Skeletal muscle satellite cell (primary cell): ENCODE measurements at regions not wholly inside any gene's neighbourhood (a gene's known extent, or its start where the extent isn't known, plus 50 kb on each side); places are given as distances from the start of the nearest gene placed in this dataset.

Experiments
- H3K27me3 ChIP-seq: 2 replicates; pipeline ENCODE4 v1.7.0; 2013; ENCODE audit warnings: low read length; ENCODE audit not compliant: control insufficient read depth, insufficient read depth
- H3K36me3 ChIP-seq: 2 replicates; pipeline ENCODE4 v1.7.0; 2013; ENCODE audit warnings: mild to moderate bottlenecking, control low read depth, low read length; ENCODE audit not compliant: insufficient read depth
- H3K4me1 ChIP-seq: 2 replicates; pipeline ENCODE4 v1.7.0; 2013; ENCODE audit warnings: low read length; ENCODE audit not compliant: control insufficient read depth, insufficient read depth
- H3K4me2 ChIP-seq: 2 replicates; pipeline ENCODE4 v1.7.0; 2013; ENCODE audit warnings: mild to moderate bottlenecking, low read length
- H3K4me3 ChIP-seq: 2 replicates; pipeline ENCODE4 v1.7.0; 2013; ENCODE audit warnings: low read length
- H3K9ac ChIP-seq: 2 replicates; pipeline ENCODE4 v1.7.0; 2013; ENCODE audit warnings: mild to moderate bottlenecking, low read depth, low read length, moderate library complexity
- H3K9me3 ChIP-seq: replicated peaks from 2 replicates; pipeline ENCODE4 v1.7.0; 2013; ENCODE audit warnings: mild to moderate bottlenecking, control low read depth, low read length

DNA sequence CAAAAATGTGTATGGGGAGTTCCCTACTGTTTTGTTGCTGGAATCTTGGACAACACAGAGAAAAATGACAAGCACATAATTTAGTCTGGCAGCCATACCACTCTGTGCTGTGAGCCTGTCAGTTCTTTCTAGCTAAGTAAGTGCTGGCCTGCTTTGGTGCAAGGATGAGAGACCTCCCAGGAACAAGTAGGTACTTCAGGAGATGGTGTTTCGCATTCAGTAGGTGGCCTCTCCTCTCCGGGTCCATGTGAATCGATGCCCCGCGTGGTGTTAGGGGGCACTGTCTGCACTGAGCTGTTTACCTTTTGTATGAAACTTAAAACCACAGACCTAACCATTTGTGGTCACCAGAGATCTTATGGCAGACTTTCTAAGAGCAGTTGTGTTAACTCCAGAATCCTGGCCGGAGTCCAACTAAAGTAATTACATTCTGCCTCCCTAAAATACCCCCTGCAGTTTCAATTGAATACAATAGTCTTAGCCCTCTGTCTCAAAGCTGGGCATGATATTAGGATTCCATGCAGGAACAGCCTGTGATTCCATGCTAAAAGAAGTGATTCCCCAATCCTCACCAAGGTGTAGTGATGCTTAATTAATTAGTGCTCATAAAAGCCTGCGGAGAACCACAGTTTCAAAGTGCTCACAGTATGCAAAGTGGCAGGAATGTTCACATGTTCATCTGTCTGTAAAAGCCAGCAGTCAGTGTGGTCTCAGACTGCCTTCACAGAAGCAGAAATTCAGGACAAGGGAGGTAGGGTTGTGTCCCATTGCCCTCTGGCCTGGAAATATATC lies 64.2 kb downstream of the LLPH start:
- Histone ChIP-seq H3K4me3 (no peak overlapping the region), H3K9ac (no peak overlapping the region), H3K36me3 (no peaks in the 10 kb centered on the region), H3K4me1 (peaks cover 28% of the 10 kb centered on the region), H3K4me2 (no peak overlapping the region), H3K9me3 (no peaks in the 10 kb centered on the region), H3K27me3 (no peaks in the 10 kb centered on the region)

DNA sequence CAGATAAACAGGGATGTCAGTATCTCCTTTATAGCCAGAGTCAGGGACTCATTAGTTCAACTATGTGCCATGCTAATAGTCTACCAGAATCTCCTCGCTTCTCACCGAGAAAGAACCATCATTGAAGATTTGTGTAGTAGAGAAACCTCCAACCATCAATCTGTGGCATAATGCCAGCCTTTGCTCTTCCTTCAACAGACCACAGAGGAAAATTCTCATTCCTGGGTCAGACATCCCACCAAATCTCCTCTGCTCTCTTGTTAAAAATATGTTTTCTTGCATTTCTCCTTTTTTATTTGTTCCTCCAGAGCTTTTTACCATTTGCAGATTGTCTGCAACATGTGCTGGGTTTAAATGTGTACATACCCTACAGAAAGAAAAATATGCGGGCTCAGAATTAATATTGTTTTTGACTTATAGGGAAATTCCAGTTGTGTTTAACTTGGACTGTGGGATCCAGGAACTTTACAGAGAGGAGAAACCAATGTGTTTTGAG lies 64.9 kb downstream of the LLPH start:
- Histone ChIP-seq H3K9me3 (no peaks in the 10 kb centered on the region), H3K9ac (no peak overlapping the region), H3K27me3 (no peaks in the 10 kb centered on the region), H3K4me2 (no peak overlapping the region), H3K4me1 (peaks cover 28% of the 10 kb centered on the region), H3K4me3 (no peak overlapping the region), H3K36me3 (no peaks in the 10 kb centered on the region)

DNA sequence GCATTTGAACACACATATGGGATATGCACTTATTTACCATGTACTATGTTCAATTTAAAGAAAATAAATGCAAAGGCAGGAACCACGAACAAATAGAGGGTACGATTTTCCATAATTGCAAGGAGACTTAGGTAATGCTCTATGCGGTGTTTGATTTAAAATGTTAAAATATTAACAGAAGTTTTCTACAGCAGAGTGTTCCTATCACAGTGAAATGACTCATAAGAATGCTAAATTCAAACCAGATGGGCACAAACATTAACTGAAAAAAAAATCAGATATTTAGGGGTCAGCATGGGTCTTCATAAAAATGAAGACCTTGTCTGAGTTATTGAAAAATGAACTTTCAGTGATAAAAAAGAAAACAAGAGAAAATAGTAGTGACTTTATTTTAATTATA lies 65.4 kb downstream of the LLPH start:
- Histone ChIP-seq H3K4me3 (no peak overlapping the region), H3K9ac (no peak overlapping the region), H3K27me3 (no peaks in the 10 kb centered on the region), H3K4me2 (no peak overlapping the region), H3K4me1 (peaks cover 28% of the 10 kb centered on the region), H3K36me3 (no peaks in the 10 kb centered on the region), H3K9me3 (no peaks in the 10 kb centered on the region)

DNA sequence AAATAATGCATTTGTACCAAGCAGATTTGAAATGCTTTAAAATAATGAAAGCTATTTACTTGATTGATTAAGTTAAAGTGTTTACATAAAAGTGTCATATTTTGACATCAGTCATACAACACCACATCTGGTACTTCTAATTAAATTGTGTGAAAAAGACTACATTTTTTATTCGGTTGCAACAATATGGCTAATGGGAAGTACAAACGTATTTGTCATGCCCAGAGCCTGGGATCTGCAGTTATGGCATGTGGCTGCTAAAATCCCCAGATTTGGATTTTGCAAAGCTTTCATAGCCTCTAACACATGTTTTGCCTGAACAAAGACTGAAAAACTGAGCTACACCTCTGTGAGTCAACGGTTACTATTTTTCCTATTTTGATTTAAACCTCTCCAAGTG lies 66.6 kb downstream of the LLPH start:
- Histone ChIP-seq H3K36me3 (no peaks in the 10 kb centered on the region), H3K9ac (no peak overlapping the region), H3K4me3 (no peak overlapping the region)

DNA sequence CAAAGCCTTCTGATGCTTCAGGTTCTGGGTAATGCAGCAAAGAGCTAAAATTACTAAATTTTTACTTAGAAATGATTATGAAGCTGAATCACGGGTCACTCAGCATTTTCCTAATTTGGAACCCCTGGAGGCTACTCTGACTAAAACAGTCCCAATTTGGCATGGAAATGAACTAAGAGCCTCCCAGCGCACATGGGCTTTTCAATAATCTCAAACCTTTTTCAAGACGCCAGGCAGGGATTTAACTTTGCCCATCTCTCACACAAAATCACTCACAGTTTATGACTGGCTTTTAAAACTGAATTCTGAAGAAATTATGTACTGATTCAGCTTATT lies 68.3 kb downstream of the LLPH start:
- H3K9me3 ChIP-seq, result no peaks in the 10 kb centered on the region
- peaks cover 28% of the 10 kb centered on the region for H3K4me1 ChIP-seq
- H3K4me2 ChIP-seq, result no peak overlapping the region
- H3K4me3 ChIP-seq, result no peak overlapping the region
- H3K9ac ChIP-seq, result no peak overlapping the region
- no peaks in the 10 kb centered on the region for H3K27me3 ChIP-seq
- H3K36me3 ChIP-seq, result no peaks in the 10 kb centered on the region

More for the DNA sequence above, 66.6 kb downstream of the LLPH start:
- no peak overlapping the region for H3K4me2 ChIP-seq
- peaks cover 28% of the 10 kb centered on the region for H3K4me1 ChIP-seq
- no peaks in the 10 kb centered on the region for H3K9me3 ChIP-seq
- H3K27me3 ChIP-seq, result no peaks in the 10 kb centered on the region

DNA sequence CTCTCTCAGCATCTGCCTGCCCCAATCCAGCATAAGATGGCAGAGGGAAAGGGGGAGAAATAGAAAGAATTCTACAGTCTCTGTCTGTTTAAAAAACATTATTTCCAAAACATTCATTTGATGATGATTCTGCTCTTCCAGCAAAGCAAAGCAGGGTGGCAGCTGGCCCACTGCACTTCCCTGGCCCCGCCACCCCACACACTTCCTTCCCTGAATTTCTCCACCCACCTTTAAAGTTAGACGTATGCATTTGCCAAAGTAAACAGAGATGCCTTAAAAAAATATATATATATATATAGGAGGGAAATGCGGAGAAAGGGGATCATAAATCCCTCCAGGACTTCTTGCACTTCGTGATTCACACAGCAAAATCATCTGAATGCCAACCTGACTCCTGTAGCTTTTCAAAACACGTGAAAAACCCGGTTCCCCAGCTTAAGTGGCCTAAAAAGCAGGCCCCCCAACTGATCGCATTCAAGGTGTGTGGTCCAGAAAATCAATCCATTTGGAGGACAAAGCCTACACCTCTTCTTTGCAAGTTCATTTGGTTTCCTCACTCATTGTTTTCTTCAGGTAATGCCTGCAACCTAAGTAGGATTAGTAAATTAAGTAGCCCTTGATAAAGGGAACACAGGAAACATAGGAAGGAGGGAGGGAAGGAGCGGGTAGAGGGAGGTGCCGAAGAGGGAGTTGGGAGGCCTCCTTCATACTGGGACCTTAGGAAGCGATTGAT lies 68.8 kb downstream of the LLPH start:
- H3K36me3 ChIP-seq, result no peaks in the 10 kb centered on the region
- no peaks in the 10 kb centered on the region for H3K9me3 ChIP-seq

DNA sequence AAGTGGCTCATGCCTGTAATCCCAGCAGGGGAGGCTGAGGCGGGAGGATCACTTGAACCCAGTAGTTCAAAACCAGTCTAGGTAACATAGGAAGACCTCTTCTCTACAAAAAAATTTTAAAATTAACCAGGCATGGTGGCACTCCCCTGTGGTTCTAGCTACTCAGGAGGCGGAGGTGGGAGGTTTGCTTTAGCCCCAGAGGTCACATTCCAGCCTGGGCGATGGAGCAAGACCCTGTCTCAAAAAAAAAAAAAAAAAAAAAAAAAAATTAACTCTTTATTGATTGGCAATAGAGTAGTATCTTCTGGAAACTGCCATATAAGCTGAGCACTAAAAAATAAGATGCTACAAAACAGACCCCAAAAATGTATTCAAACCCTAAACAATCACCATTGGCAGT lies 69.5 kb downstream of the LLPH start:
- Histone ChIP-seq H3K9ac (no peak overlapping the region), H3K27me3 (no peaks in the 10 kb centered on the region), H3K4me2 (no peak overlapping the region), H3K4me3 (no peak overlapping the region), H3K9me3 (no peaks in the 10 kb centered on the region), H3K36me3 (no peaks in the 10 kb centered on the region), H3K4me1 (peaks cover 21% of the 10 kb centered on the region)

More for the DNA sequence above, 68.8 kb downstream of the LLPH start:
- Histone ChIP-seq H3K9ac (no peak overlapping the region), H3K4me1 (peaks cover 27% of the 10 kb centered on the region), H3K27me3 (no peaks in the 10 kb centered on the region), H3K4me3 (no peak overlapping the region), H3K4me2 (no peak overlapping the region)

DNA sequence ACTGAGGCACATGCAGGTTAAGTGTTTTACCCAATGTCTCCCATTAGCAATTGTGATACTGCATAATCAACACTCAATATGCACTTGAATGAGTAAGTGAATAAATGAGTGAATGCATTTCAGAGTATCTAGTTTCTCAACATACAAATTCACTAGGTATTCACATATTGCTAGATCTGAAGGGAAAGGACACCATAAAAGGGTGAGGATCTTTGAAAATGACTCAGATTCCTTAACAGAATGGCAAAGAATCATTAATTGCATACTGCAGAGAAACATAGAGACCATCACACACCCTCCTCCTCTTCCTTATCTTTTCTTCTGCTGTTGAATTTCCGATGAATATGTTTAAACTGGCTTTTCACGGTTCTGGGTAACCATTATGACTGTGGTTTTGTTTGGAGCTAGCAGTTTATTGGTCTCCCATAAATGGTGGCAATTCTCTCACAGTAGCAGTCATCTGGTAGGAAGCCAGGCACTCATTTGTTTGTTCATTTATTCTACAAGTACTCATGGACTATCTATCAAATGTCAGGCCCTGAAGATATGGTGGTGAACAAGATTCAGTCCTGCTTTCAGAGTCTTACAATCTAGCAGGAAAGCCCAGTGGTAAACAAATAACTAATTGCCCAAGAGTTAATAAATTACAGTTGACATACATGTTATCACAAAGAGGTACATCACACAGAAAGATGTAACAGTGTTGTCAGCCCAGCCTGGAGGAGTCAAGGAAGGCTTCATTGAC lies 70.2 kb downstream of the LLPH start:
- Histone ChIP-seq H3K27me3 (no peaks in the 10 kb centered on the region), H3K9me3 (no peaks in the 10 kb centered on the region), H3K36me3 (no peaks in the 10 kb centered on the region), H3K4me3 (no peak overlapping the region), H3K9ac (no peak overlapping the region), H3K4me2 (no peak overlapping the region), H3K4me1 (peaks cover 13% of the 10 kb centered on the region)

DNA sequence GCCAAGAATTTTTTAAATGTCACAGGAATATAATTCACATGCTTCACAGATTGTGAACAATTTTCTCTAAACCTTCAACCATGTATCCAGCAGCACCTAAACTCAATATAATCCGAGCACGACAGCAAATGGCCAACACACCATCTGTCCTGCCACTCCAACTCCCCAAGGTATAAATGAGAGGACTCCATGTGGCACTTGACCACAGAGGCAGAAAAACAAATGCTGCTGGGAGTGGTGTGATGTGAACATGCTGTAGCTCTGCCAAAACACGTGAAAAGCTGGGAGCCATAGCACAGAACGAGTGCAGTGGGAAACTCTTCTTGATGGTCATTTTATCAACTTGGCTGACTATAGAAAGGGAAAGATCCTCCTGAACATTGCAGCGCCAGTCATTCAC lies 70.9 kb downstream of the LLPH start:
- Histone ChIP-seq H3K9ac (no peak overlapping the region), H3K4me2 (no peak overlapping the region), H3K27me3 (no peaks in the 10 kb centered on the region), H3K36me3 (no peaks in the 10 kb centered on the region), H3K9me3 (no peaks in the 10 kb centered on the region), H3K4me3 (no peak overlapping the region), H3K4me1 (peaks cover 7% of the 10 kb centered on the region)

DNA sequence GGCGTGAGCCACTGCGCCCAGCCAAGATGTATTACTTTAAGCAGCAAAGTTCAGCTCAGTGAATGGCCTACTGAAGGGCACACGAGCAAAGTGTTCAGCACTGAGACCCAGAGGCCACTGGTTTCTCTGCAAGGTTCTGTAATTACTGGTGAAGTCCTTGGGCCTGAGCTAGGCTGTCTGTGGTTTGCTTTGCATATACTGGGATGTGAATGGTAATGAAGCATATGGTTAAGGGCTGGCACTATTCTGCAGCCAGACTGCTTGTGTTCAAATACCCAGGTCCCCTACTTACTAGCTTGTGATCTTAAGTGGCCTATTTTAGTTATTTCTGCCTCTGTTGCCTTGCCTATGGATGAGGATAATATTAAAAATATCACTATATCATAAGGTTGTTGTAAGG lies 72.0 kb downstream of the LLPH start:
- Histone ChIP-seq H3K4me2 (no peak overlapping the region), H3K27me3 (no peaks in the 10 kb centered on the region), H3K4me3 (no peak overlapping the region), H3K9me3 (no peaks in the 10 kb centered on the region), H3K36me3 (no peaks in the 10 kb centered on the region), H3K9ac (no peak overlapping the region), H3K4me1 (peaks cover 7% of the 10 kb centered on the region)

DNA sequence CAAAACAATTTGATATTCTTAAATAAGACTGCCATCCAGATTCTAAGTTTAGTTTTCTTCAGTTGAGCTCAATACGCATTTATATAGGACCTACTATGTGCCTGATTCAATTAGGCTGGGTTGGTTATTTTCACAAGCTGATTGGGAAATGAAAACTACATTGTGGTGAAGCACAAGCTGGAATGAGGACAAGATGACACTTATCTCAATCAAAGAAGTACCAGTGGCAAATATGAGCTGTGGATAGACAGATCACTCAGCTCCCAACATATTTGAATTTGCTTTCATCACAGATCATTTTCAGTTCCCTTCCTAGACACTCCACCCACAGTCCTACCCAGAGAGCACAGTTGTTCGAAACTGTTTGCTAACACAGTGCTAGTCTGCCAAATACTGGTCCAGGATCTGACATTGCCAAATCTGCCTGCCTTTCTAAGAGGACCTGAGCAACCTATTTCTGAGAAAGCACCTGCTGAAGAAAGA lies 74.7 kb downstream of the LLPH start:
- H3K9ac ChIP-seq, result no peak overlapping the region
- H3K27me3 ChIP-seq, result no peaks in the 10 kb centered on the region
- H3K4me1 ChIP-seq, result no peaks in the 10 kb centered on the region
- H3K36me3 ChIP-seq, result no peaks in the 10 kb centered on the region
- no peak overlapping the region for H3K4me3 ChIP-seq
- H3K9me3 ChIP-seq, result no peaks in the 10 kb centered on the region
- no peak overlapping the region for H3K4me2 ChIP-seq
